GM21717 (cell line): ENCODE measurements at regions not wholly inside any gene's neighbourhood (a gene's known extent, or its start where the extent isn't known, plus 50 kb on each side); places are given as distances from the start of the nearest gene placed in this dataset.

ENCODE experiments used
- ATAC-seq: cut with Tn5 transposase; IDR thresholded peaks from one replicate; pipeline ENCODE4 v1.9.1; 2021; ENCODE audit warnings: mild to moderate bottlenecking, moderate library complexity; ENCODE audit not compliant: unreplicated experiment

DNA sequence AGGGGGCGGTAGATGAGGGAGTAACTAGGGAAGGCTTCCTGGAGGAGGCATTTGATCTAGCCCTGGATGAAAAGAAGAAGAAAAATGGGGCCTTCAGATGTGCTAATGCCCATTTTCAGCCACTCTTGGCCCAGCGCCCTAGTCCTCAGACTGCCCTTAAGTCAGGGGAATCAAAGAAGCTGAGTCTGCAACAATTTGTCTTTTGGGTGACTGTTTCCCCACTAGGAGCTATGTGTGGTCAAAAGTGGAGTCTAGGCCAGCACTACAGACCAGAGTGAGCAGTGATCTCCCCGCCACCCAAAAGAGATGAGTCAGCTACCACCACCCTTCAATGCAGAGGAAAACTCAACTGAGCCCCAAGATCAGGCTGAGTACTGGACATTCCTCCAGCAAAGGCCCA lies 542.1 kb downstream of the BNC2 start:
- no peak for ATAC-seq

DNA sequence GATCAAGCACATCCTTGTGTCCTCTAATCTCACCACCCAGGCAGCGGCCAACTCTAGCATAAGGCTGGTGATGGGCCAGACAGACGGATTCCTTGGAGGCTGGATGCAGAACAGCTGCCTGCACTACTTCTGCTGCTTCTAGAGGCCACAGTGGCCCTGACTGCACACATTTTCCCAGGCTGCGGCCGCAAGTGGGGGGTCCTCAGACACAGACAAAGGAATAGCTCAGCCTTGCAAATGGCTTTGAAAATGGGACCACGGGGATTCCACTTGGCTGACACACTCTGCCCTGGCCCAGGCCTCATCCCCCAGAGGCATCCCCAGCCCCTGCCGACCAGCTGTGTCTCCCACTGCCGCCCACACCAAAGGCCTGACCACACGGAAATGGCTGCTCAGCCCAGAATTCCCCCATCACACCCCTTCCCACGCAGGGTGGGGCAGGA lies 540.8 kb downstream of the BNC2 start:
- ATAC-seq, result no peak

DNA sequence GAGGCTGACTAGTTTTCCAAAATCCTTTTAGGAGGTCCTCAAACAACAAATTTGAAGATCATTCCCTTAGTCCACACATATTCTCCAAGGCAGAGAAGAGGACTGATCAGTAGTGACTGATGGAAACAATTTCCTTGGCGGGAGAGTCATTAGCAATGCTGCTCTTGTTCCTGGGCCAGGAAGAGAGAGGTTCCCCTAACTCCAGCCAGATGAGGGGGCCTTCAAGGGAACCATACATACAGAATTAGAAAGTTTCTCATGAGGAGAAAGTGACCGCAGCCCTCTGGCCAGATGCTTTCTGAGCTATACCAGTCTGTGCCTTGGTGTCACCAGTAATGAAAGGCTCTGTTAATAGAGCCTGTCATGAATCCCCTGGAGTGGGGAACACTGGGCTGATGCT lies 539.4 kb downstream of the BNC2 start:
- ATAC-seq, result no peak

DNA sequence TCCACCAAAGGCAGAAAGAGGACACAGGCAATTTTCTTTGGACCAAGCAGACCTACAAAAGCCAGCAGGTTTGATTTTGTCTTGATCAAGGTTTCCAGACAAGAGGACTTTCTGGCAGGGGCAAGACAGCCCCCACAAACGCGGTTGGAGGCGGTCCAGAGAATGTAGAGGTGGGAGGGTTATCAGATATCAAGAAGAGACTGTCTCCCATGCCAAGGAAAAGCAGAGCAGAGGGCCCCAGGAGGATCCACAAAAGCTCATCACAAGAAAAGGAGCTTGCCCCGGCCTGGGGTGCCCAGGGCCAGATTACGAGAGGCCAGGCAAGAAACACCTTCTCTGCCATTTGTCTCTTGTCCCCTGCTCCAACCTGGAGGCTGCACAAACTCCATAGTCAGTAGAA lies 538.9 kb downstream of the BNC2 start:
- ATAC-seq, result no peak

DNA sequence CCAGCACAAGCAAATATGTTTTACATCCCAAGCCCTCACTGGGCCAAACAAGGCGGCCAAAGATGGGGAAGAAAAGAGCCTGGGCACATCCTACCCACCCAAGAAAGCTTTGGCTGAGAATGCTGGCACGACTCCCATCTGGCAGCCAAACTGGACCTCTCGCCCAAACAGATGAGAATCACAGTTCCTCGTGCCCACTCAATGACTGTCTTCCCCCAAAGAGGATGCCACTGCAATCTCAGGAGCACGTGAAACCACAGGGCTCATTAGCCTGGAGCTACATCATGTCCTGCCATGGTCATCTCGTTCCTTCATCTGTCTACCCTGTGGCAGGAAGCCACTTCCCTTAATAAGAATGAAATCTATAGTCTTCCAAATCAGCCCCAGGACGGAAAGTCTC lies 536.8 kb downstream of the BNC2 start:
- ATAC-seq, result no peak

- no peak for ATAC-seq
These were observed 534.5 kb downstream of the BNC2 start for GRCh38 chr9:16335788-16336580.

- no peak for ATAC-seq
These were observed 533.6 kb downstream of the BNC2 start for GRCh38 chr9:16336833-16337232.

DNA sequence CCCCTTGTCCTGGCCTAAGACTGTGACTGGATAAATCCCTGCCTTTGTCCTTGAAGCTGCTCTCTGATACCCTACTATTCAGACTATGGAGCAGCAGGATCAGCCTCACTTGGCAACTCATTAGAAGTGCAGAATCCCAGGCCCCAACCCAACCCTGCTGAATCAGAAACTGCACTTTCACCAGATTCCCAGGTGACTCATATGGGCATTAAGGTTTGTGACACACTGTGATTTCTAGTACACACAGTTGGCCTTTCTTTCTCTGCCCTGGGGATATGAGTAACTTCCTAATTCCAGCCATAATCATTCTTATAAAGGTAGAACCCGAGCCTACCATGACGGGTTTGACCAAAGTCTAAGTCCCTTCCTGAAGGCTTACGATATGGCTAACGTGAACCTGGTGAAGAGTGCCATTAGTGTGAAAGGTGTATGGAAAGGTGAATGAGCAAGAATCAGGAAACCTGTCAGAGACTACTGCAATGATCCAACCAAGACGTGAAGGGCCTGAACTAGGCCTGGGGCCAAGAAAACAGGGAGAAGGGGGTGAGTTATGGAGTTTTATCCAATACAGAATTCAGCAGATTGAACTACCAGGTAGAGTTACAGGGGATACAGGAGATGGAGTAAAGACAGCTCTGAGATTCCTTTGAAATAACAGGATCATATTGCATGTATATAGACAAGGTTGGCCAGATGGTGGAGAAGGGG lies 533.0 kb downstream of the BNC2 start:
- no peak for ATAC-seq

- no peak for ATAC-seq
These were observed 529.3 kb downstream of the BNC2 start for GRCh38 chr9:16341177-16341576.

DNA sequence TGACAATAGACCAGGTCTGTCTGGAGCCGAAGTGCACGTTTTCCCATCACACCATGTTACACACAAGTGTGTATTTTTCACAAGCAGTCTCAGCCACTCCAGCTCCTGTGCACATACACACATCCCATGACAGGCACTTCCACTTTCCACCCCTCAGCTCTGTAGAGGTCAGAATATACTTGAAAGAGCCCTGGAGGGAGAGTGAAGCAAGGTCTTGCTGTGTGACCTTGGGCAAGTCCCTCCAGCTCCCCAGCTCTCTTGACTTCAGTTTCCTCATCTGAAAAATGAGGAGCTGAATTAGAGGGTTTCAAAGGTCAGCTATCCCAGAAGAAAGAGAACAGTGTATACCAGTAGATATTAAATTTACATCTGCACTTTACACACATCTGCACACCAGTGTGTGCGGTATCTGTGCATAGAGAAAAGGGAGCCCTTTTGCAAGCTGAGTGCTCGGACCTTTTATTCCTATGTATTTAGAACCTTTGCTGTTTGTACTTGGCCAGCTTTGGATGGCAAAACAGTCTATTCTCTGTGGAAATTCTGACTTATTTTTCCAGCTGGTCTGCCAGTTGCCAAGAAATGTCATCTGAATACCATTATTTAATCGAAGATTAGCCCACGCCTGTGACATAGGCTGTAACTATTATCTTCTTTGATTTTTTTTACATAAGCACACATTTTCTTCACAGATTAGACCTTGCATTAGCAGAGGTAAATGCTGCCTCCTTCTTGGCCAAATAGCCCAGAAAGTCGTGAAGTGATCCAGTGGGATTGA lies 528.0 kb downstream of the BNC2 start:
- no peak for ATAC-seq

- no peak for ATAC-seq
These were observed 526.9 kb downstream of the BNC2 start for GRCh38 chr9:16343249-16344237.

GRCh38 chr9:16344343-16344742 lies 526.1 kb downstream of the BNC2 start:
- no peak for ATAC-seq

GRCh38 chr9:16345902-16346301 lies 524.6 kb downstream of the BNC2 start:
- ATAC-seq, result no peak

DNA sequence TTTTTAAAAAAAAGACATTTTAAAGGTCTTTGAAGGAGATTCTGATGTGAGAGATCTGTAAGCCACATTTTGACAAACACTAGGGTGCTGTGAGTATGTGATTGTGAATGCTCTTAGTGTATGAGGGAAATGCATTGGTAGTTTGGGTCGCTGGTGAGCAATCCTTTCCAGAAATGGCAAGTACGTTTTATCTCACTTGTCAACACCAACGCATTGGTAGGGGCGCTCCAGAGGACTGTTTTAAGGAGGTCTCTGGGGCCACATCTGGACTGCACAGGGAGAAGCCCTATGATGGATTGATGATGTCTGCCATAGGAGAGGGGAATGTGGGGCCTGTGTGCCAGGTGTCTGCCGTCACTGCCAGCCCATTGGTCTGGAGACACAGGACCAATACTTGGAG lies 522.6 kb downstream of the BNC2 start:
- ATAC-seq, result no peak

GRCh38 chr9:16348531-16348930 lies 521.9 kb downstream of the BNC2 start:
- no peak for ATAC-seq

DNA sequence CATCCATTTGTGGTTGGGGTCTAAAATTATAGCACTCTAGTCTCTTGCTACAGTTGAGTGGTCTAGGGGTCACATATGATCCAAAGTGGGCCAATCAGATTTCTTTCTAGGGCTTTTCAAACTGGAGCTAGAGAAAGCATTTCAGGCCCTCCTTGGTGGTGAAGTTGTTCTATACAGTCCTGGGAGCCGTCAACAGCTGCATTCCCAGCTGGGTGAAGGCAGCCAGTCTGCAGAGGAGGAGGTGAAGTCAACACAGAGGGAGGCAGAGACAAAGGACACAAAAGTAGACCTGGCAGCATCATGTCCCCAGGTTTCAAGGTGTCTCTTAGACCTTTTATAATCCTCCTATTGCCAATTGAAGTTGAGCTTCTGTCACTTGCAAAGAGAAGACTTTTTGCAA lies 518.2 kb downstream of the BNC2 start:
- no peak for ATAC-seq

GRCh38 chr9:16352791-16353401 lies 517.6 kb downstream of the BNC2 start:
- ATAC-seq, result no peak

GRCh38 chr9:16356196-16356765 lies 514.2 kb downstream of the BNC2 start:
- no peak for ATAC-seq

GRCh38 chr9:16357828-16358227 lies 512.6 kb downstream of the BNC2 start:
- ATAC-seq, result no peak

DNA sequence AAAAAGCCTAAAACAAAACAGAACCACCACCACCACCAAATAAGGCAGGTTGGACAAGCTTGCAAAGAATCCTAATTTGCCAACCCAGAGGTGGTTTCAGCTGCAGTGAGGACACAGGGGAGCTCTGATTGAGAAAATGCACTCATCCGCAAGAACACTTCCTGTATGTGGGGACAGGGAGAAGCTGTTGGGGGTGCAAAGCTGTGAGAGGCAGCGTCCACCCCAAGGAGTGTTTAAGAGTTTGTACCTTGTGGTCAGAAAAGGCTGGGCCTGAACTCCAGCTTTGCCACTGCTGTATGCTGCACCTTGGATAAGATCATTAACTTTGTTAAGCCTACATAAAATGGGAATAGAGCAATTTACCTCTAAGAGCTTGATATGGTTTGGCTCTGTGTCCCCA lies 511.7 kb downstream of the BNC2 start:
- ATAC-seq, result no peak
